ENCODE measurements at regions not wholly inside any gene's neighbourhood (a gene's known extent, or its start where the extent isn't known, plus 50 kb on each side); places are given as distances from the start of the nearest gene placed in this dataset.

GRCh38 chr1:181430015-181430885 is 53.1 kb upstream of the CACNA1E start:
- Histone ChIP-seq H3K9me3 (ENCODE audit: control insufficient read depth, insufficient read depth, low read depth, low read length) (no peaks in the 10 kb centered on the region), H3K4me1 (ENCODE audit: control insufficient read depth, insufficient read depth, low read length) (no peaks in the 10 kb centered on the region), H3K27ac (ENCODE audit: extremely low read depth, low read depth, low read length) (no peak overlapping the region), H3K36me3 (ENCODE audit: control insufficient read depth in 2 of 2, insufficient read depth in 1 of 2, low read length in 2 of 2) (no peaks in the 10 kb centered on the region), H3K4me3 (ENCODE audit: low read depth, low read length) (no peak overlapping the region)
- CTCF ChIA-PET: interaction anchor here (0.5 to 2.0 kb wide), 12 partner anchors 8 to 546 kb away, joined by 3 to 11 read pairs (median 3); partner anchors contain the start of gene CACNA1E
- TF ChIP-seq ZSCAN5A (tag by site-specific recombination; IDR thresholded peaks at IDR 0.05): no peak
- TF ChIP-seq, protein P1, sequence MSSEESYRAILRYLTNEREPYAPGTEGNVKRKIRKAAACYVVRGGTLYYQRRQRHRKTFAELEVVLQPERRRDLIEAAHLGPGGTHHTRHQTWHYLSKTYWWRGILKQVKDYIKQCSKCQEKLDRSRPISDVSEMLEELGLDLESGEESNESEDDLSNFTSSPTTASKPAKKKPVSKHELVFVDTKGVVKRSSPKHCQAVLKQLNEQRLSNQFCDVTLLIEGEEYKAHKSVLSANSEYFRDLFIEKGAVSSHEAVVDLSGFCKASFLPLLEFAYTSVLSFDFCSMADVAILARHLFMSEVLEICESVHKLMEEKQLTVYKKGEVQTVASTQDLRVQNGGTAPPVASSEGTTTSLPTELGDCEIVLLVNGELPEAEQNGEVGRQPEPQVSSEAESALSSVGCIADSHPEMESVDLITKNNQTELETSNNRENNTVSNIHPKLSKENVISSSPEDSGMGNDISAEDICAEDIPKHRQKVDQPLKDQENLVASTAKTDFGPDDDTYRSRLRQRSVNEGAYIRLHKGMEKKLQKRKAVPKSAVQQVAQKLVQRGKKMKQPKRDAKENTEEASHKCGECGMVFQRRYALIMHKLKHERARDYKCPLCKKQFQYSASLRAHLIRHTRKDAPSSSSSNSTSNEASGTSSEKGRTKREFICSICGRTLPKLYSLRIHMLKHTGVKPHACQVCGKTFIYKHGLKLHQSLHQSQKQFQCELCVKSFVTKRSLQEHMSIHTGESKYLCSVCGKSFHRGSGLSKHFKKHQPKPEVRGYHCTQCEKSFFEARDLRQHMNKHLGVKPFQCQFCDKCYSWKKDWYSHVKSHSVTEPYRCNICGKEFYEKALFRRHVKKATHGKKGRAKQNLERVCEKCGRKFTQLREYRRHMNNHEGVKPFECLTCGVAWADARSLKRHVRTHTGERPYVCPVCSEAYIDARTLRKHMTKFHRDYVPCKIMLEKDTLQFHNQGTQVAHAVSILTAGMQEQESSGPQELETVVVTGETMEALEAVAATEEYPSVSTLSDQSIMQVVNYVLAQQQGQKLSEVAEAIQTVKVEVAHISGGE (tag by site-specific recombination; conservative IDR thresholded peaks at IDR 0.05; ENCODE audit: low read depth): no peak
- no peak for TF ChIP-seq HIC1 (tag by site-specific recombination; IDR thresholded peaks at IDR 0.05)
- TF ChIP-seq, protein P2, sequence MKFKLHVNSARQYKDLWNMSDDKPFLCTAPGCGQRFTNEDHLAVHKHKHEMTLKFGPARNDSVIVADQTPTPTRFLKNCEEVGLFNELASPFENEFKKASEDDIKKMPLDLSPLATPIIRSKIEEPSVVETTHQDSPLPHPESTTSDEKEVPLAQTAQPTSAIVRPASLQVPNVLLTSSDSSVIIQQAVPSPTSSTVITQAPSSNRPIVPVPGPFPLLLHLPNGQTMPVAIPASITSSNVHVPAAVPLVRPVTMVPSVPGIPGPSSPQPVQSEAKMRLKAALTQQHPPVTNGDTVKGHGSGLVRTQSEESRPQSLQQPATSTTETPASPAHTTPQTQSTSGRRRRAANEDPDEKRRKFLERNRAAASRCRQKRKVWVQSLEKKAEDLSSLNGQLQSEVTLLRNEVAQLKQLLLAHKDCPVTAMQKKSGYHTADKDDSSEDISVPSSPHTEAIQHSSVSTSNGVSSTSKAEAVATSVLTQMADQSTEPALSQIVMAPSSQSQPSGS (tag by site-specific recombination; IDR thresholded peaks at IDR 0.05; ENCODE audit: low read depth): no peak
- no peak for TF ChIP-seq FEZF1 (tag by site-specific recombination; IDR thresholded peaks at IDR 0.05)
- POLR2A ChIA-PET: no interaction called here
